Spleen (tissue), 7 donors: ENCODE measurements at regions not wholly inside any gene's neighbourhood (a gene's known extent, or its start where the extent isn't known, plus 50 kb on each side); places are given as distances from the start of the nearest gene placed in this dataset.

Experiments
- CTCF ChIP-seq, 11 experiments: fragments of 200-600 bp in 7 of 11; fragments of 450-650 bp in 4 of 11; sonication (generic) in 4 of 11; IDR thresholded peaks in 8 of 11; conservative IDR thresholded peaks in 3 of 11; 1 replicate in 7 of 11; 2 replicates in 4 of 11; pipeline versions ENCODE4 v1.4.0 to v1.8.0; 2016 to 2021; ENCODE audit warnings: antibody characterized with exemption in 11 of 11, inconsistent platforms in 4 of 11, mild to moderate bottlenecking in 1 of 11
- POLR2AphosphoS5 ChIP-seq, 3 donors: sonication (generic); formaldehyde crosslinking; IDR thresholded peaks; one replicate each; pipeline ENCODE4 v1.5.1; 2017; ENCODE audit warnings: antibody characterized with exemption in 3 of 3
- donor health status: DM: no; HTN: no; CAD: no; lungs with moderate emphysema.
- donor health status: DM: no; HTN: no; CAD: no.
- donor health status: DM: no; HTN: no; CAD: no.

- TF ChIP-seq CTCF (IDR thresholded peaks at IDR 0.05 in 8 of 11, conservative IDR thresholded peaks at IDR 0.05 in 3 of 11) (no peak), POLR2AphosphoS5 (IDR thresholded peaks at IDR 0.05) (no peak)
Observed at GRCh38 chr20:11067359-11067758, 393.6 kb upstream of the JAG1 start.
